ENCODE measurements at regions not wholly inside any gene's neighbourhood (a gene's known extent, or its start where the extent isn't known, plus 50 kb on each side); places are given as distances from the start of the nearest gene placed in this dataset.
"Not testable (repeated sequence)": the region's sequence is repeated elsewhere in the genome, so short reads cannot be mapped to it uniquely, and the experiment has no call there.

GRCh38 chr13:19123502-19123901, 58.1 kb downstream of the TUBA3C start:
- Histone ChIP-seq H3K4me1 (no peaks in the 10 kb centered on the region), H3K36me3 (no peaks in the 10 kb centered on the region), H3K4me3 (no peak overlapping the region), H3K9me3 (no peaks in the 10 kb centered on the region), H3K27me3 (no peaks in the 10 kb centered on the region), H3K27ac (no peak overlapping the region)
- WGBS, result 92% methylated on average over 1 of the region's 1 CpG
- no peak for DNase-seq (ENCODE audit: low spot score in 2 of 2)
- TF ChIP-seq POLR2A (IDR thresholded peaks at IDR 0.05) (no peak), POLR2AphosphoS5 (IDR thresholded peaks at IDR 0.05) (no peak), EP300 (IDR thresholded peaks at IDR 0.05) (no peak)
- TF ChIP-seq, protein P1, sequence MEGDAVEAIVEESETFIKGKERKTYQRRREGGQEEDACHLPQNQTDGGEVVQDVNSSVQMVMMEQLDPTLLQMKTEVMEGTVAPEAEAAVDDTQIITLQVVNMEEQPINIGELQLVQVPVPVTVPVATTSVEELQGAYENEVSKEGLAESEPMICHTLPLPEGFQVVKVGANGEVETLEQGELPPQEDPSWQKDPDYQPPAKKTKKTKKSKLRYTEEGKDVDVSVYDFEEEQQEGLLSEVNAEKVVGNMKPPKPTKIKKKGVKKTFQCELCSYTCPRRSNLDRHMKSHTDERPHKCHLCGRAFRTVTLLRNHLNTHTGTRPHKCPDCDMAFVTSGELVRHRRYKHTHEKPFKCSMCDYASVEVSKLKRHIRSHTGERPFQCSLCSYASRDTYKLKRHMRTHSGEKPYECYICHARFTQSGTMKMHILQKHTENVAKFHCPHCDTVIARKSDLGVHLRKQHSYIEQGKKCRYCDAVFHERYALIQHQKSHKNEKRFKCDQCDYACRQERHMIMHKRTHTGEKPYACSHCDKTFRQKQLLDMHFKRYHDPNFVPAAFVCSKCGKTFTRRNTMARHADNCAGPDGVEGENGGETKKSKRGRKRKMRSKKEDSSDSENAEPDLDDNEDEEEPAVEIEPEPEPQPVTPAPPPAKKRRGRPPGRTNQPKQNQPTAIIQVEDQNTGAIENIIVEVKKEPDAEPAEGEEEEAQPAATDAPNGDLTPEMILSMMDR (IDR thresholded peaks at IDR 0.05), result no peak

GRCh38 chr13:19117913-19118739, 63.5 kb downstream of the TUBA3C start:
- Histone ChIP-seq H3K36me3 (no peaks in the 10 kb centered on the region), H3K9me3 (no peaks in the 10 kb centered on the region), H3K27ac (no peak overlapping the region), H3K27me3 (no peaks in the 10 kb centered on the region), H3K4me3 (no peak overlapping the region), H3K4me1 (no peaks in the 10 kb centered on the region)
- DNase-seq (ENCODE audit: low spot score in 2 of 2), result no peak
- TF ChIP-seq EP300 (IDR thresholded peaks at IDR 0.05), result no peak
- TF ChIP-seq POLR2A (IDR thresholded peaks at IDR 0.05), result no peak
- TF ChIP-seq, protein P1 (IDR thresholded peaks at IDR 0.05), result no peak
- TF ChIP-seq POLR2AphosphoS5 (IDR thresholded peaks at IDR 0.05), result no peak
- WGBS, result 91% methylated on average over 32 of the region's 32 CpGs

- H3K4me3 ChIP-seq; DNase-seq (ENCODE audit: low spot score in 2 of 2); H3K9me3 ChIP-seq; H3K36me3 ChIP-seq; H3K27me3 ChIP-seq; H3K27ac ChIP-seq; H3K4me1 ChIP-seq: not testable (repeated sequence)
- WGBS, result 57% methylated on average over 21 of the region's 29 CpGs
Measured at GRCh38 chr13:19109225-19109624, 72.4 kb downstream of the TUBA3C start.

DNA sequence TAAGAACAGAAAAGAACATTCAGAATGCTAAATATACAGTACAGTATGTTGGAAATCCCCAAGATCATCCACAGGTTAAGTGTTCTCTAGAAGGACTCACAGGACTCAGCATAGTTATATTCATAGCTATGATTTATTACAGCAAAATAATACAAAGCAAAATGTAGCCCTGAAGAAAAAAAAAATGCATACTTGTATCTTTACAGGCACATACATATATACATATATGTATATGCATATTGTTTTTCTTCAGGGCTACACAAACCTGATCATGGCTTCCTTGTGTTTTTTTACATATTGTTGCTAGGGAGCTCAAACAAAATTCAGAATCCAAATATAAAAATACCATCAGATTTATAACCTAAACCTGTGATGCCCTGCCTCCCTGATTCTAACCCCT, 78.5 kb downstream of the TUBA3C start:
- Histone ChIP-seq H3K36me3 (no peaks in the 10 kb centered on the region), H3K9me3 (no peaks in the 10 kb centered on the region), H3K27ac (no peak overlapping the region), H3K4me3 (no peak overlapping the region), H3K27me3 (no peaks in the 10 kb centered on the region), H3K4me1 (no peaks in the 10 kb centered on the region)
- no peak for TF ChIP-seq POLR2A (IDR thresholded peaks at IDR 0.05)
- no peak for TF ChIP-seq EP300 (IDR thresholded peaks at IDR 0.05)
- no peak for TF ChIP-seq POLR2AphosphoS5 (IDR thresholded peaks at IDR 0.05)
- TF ChIP-seq, protein P1 (IDR thresholded peaks at IDR 0.05), result no peak
- no peak for DNase-seq (ENCODE audit: low spot score in 2 of 2)

DNA sequence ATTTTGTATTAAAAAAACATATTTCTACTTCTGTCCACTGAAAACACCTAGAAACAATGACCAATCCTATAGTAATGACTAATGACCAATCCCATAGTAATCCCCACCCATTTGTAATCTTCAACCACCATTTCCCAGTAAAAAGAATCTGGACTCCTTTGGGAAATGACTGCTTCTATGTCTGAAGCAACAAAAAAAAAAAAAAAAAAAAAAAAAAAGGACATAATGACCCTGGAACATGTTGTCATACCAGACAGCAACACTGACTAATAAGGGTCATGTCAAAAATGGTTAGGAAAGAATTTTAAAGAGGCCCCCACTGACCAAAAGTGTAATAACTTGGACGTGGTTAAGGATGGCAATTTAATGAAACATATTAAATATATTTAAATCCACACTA, 88.3 kb downstream of the TUBA3C start:
- TF ChIP-seq, protein P1 (IDR thresholded peaks at IDR 0.05), result no peak
- TF ChIP-seq EP300 (IDR thresholded peaks at IDR 0.05), result no peak
- no peak for TF ChIP-seq POLR2AphosphoS5 (IDR thresholded peaks at IDR 0.05)
- no peak for TF ChIP-seq POLR2A (IDR thresholded peaks at IDR 0.05)
- 47% methylated on average over 1 of the region's 1 CpG for WGBS

More for the DNA sequence above, 88.3 kb downstream of the TUBA3C start:
- Histone ChIP-seq H3K4me3 (no peak overlapping the region), H3K27me3 (no peaks in the 10 kb centered on the region), H3K4me1 (no peaks in the 10 kb centered on the region), H3K9me3 (no peaks in the 10 kb centered on the region), H3K27ac (no peak overlapping the region), H3K36me3 (no peaks in the 10 kb centered on the region)
- DNase-seq (ENCODE audit: low spot score in 2 of 2), result no peak
